IMR-90 (cell line): ENCODE measurements at regions not wholly inside any gene's neighbourhood (a gene's known extent, or its start where the extent isn't known, plus 50 kb on each side); places are given as distances from the start of the nearest gene placed in this dataset.

ENCODE experiments used
- ATAC-seq: fragments of 200-7000 bp; cut with Tn5 transposase; 2 replicates; pipeline ENCODE4 v1.9.1; 2020; ENCODE audit warnings: low read depth, mild to moderate bottlenecking, moderate library complexity
- BruUV-seq: library from RNA; stranded (reverse); fragments of 400-500 nt; replicated peaks from 2 replicates; lab custom pipeline; 2021; lab: Mats Ljungman, UMichigan
- CTCF ChIA-PET: fragments of 300-600 bp; formaldehyde crosslinking; extraction: SDS; loops from one replicate; lab custom pipeline; 2021; ENCODE audit warnings: antibody characterized with exemption; lab: Yijun Ruan, JAX
- POLR2A ChIA-PET: fragments of 300-600 bp; sonication (Branson Sonifier 250); formaldehyde crosslinking; loops from one replicate; lab custom pipeline; 2022; ENCODE audit warnings: antibody characterized with exemption; ENCODE audit not compliant: unreplicated experiment; lab: Charles Lee
- DNase-seq: peaks from one replicate; pipeline ENCODE4 v3.0.0; 2013
- H2AFZ ChIP-seq: replicated peaks from 2 replicates; pipeline ENCODE3; 2013; ENCODE audit warnings: low read length, mild to moderate bottlenecking; ENCODE audit not compliant: poor library complexity
- H2AK5ac ChIP-seq: 2 replicates; pipeline ENCODE4 v1.6.1; 2013; ENCODE audit warnings: low read depth, low read length, inconsistent platforms
- H2AK9ac ChIP-seq: replicated peaks from 2 replicates; pipeline ENCODE3; 2013; ENCODE audit warnings: mild to moderate bottlenecking, low read depth, low read length, moderate library complexity; ENCODE audit not compliant: poor library complexity
- H2BK120ac ChIP-seq: 2 replicates; pipeline ENCODE4 v1.6.1; 2013; ENCODE audit warnings: low read depth, low read length, inconsistent platforms
- H2BK15ac ChIP-seq: 3 replicates; pipeline ENCODE4 v1.6.1; 2013; ENCODE audit warnings: low read depth, low read length, inconsistent platforms
- H2BK20ac ChIP-seq: 2 replicates; pipeline ENCODE4 v1.6.1; 2013; ENCODE audit warnings: low read depth, mild to moderate bottlenecking, inconsistent platforms, low read length, moderate library complexity
- H2BK5ac ChIP-seq: 2 replicates; pipeline ENCODE4 v1.6.1; 2013; ENCODE audit warnings: mild to moderate bottlenecking, low read depth, low read length, inconsistent platforms; ENCODE audit not compliant: poor library complexity, severe bottlenecking
- H3K14ac ChIP-seq: replicated peaks from 2 replicates; pipeline ENCODE4 v1.6.1; 2013; ENCODE audit warnings: low read depth, low read length, inconsistent platforms
- H3K18ac ChIP-seq: 2 replicates; pipeline ENCODE4 v1.6.1; 2013; ENCODE audit warnings: low read depth, low read length, control low read depth
- H3K23ac ChIP-seq: 2 replicates; pipeline ENCODE4 v1.6.1; 2013; ENCODE audit warnings: low read depth, low read length, inconsistent platforms
- H3K27ac ChIP-seq: 2 replicates; pipeline ENCODE4 v1.5.1; 2013; ENCODE audit warnings: mild to moderate bottlenecking, control low read depth, low read length; ENCODE audit not compliant: insufficient read depth
- H3K27me3 ChIP-seq: 2 replicates; pipeline ENCODE4 v1.6.1; 2013; ENCODE audit warnings: low read length; ENCODE audit not compliant: control insufficient read depth, insufficient read depth
- H3K36me3 ChIP-seq: 2 replicates; pipeline ENCODE4 v1.6.1; 2013; ENCODE audit warnings: low read length, mixed read lengths; ENCODE audit not compliant: control insufficient read depth, insufficient read depth
- H3K4ac ChIP-seq: 2 replicates; pipeline ENCODE4 v1.6.1; 2013; ENCODE audit warnings: low read depth, low read length, inconsistent platforms
- H3K4me1 ChIP-seq: 2 replicates; pipeline ENCODE4 v1.6.1; 2013; ENCODE audit warnings: low read length, mixed read lengths; ENCODE audit not compliant: control insufficient read depth, insufficient read depth
- H3K4me2 ChIP-seq: 2 replicates; pipeline ENCODE4 v1.6.1; 2013; ENCODE audit warnings: low read depth, mild to moderate bottlenecking, control low read depth, low read length, moderate library complexity
- H3K4me3 ChIP-seq: 2 replicates; pipeline ENCODE4 v1.5.1; 2013; ENCODE audit warnings: low read depth, mild to moderate bottlenecking, control low read depth, low read length, moderate library complexity; ENCODE audit not compliant: insufficient read depth
- H3K56ac ChIP-seq: 2 replicates; pipeline ENCODE4 v1.6.1; 2013; ENCODE audit warnings: low read length, inconsistent platforms; ENCODE audit not compliant: insufficient read depth; ENCODE audit errors: extremely low read depth
- H3K79me1 ChIP-seq, 2 experiments: 2 replicates each; pipeline ENCODE4 v1.6.1; 2013; ENCODE audit warnings: low read length in 2 of 2, inconsistent platforms in 1 of 2, low read depth in 1 of 2
- H3K9ac ChIP-seq: 2 replicates; pipeline ENCODE4 v1.6.1; 2013; ENCODE audit warnings: low read depth, low read length, control low read depth
- H3K9me1 ChIP-seq: 2 replicates; pipeline ENCODE4 v1.6.1; 2013; ENCODE audit warnings: low read length, inconsistent platforms; ENCODE audit not compliant: insufficient read depth
- H3K9me3 ChIP-seq: 2 replicates; pipeline ENCODE4 v1.6.1; 2013; ENCODE audit warnings: low read length; ENCODE audit not compliant: control insufficient read depth, insufficient read depth
- H4K20me1 ChIP-seq: 2 replicates; pipeline ENCODE4 v1.6.1; 2013; ENCODE audit warnings: low read length, inconsistent platforms; ENCODE audit not compliant: insufficient read depth
- H4K5ac ChIP-seq: 2 replicates; pipeline ENCODE4 v1.6.1; 2013; ENCODE audit warnings: mild to moderate bottlenecking, low read depth, low read length, control low read depth
- H4K8ac ChIP-seq, 2 experiments: 2 replicates each; pipeline ENCODE4 v1.6.1; 2013; ENCODE audit warnings: low read depth in 2 of 2, low read length in 2 of 2, control low read depth in 1 of 2, inconsistent platforms in 1 of 2
- H4K91ac ChIP-seq: 2 replicates; pipeline ENCODE4 v1.6.1; 2013; ENCODE audit warnings: low read depth, low read length, inconsistent platforms; ENCODE audit not compliant: insufficient read depth
- BHLHE40 ChIP-seq: fragments of 150-350 bp; IDR thresholded peaks from 2 replicates; pipeline ENCODE4 v1.6.1; 2016; ENCODE audit warnings: mild to moderate bottlenecking, low read depth, low read length
- CEBPB ChIP-seq: IDR thresholded peaks from 2 replicates; pipeline ENCODE4 v1.6.1; 2012; ENCODE audit warnings: low read depth, low read length, improper control_type of control experiment
- CHD1 ChIP-seq: IDR thresholded peaks from 2 replicates; pipeline ENCODE4 v1.6.1; 2012; ENCODE audit warnings: low read depth, low read length, improper control_type of control experiment
- CTCF ChIP-seq: conservative IDR thresholded peaks from 2 replicates; pipeline ENCODE4 v1.5.1; 2012; ENCODE audit warnings: mild to moderate bottlenecking, low read depth, low read length, improper control_type of control experiment
- FOS ChIP-seq: fragments of 150-350 bp; IDR thresholded peaks from 2 replicates; pipeline ENCODE4 v1.6.1; 2016; ENCODE audit warnings: low read depth, low read length
- MAFK ChIP-seq: IDR thresholded peaks from 2 replicates; pipeline ENCODE4 v1.6.1; 2012; ENCODE audit warnings: low read depth, low read length, improper control_type of control experiment
- MAZ ChIP-seq: IDR thresholded peaks from 2 replicates; pipeline ENCODE4 v1.6.1; 2012; ENCODE audit warnings: low read depth, mild to moderate bottlenecking, low read length, improper control_type of control experiment, moderate library complexity, borderline replicate concordance
- MXI1 ChIP-seq: IDR thresholded peaks from 2 replicates; pipeline ENCODE4 v1.6.1; 2012; ENCODE audit warnings: low read depth, mild to moderate bottlenecking, low read length, moderate library complexity, borderline replicate concordance
- NFE2L2 ChIP-seq: fragments of 150-350 bp; IDR thresholded peaks from 2 replicates; pipeline ENCODE4 v1.6.1; 2016; ENCODE audit warnings: low read depth, mild to moderate bottlenecking, low read length
- POLR2A ChIP-seq: IDR thresholded peaks from 2 replicates; pipeline ENCODE4 v1.6.1; 2012; ENCODE audit warnings: mild to moderate bottlenecking, low read depth, low read length
- RAD21 ChIP-seq: IDR thresholded peaks from 2 replicates; pipeline ENCODE4 v1.6.1; 2012; ENCODE audit warnings: low read length, improper control_type of control experiment
- RCOR1 ChIP-seq: IDR thresholded peaks from 2 replicates; pipeline ENCODE4 v1.6.1; 2012; ENCODE audit warnings: mild to moderate bottlenecking, low read length, improper control_type of control experiment; ENCODE audit not compliant: insufficient replicate concordance
- RFX5 ChIP-seq: IDR thresholded peaks from 2 replicates; pipeline ENCODE4 v1.8.0; 2012; ENCODE audit warnings: low read depth, mild to moderate bottlenecking, low read length, moderate library complexity
- SMC3 ChIP-seq: fragments of 150-350 bp; IDR thresholded peaks from 2 replicates; pipeline ENCODE4 v1.6.1; 2016; ENCODE audit warnings: low read depth, mild to moderate bottlenecking, antibody characterized with exemption, low read length, moderate library complexity
- USF2 ChIP-seq: fragments of 150-350 bp; IDR thresholded peaks from 2 replicates; pipeline ENCODE4 v1.6.1; 2017; ENCODE audit warnings: mild to moderate bottlenecking, antibody characterized with exemption, low read length, low read depth
- WGBS, 2 experiments: methylation state at CpG; one replicate each; pipeline versions ENCODE4 v1.1.5 to v1.1.7; 2013; ENCODE audit warnings: missing lambda C conversion rate in 2 of 2; ENCODE audit not compliant: insufficient read length in 1 of 2; ENCODE audit errors: extremely low coverage in 2 of 2; 5-methylcytosine and 5-hydroxymethylcytosine counted together
- dilution Hi-C: fragments of 300-500 bp; cut with HindIII; formaldehyde crosslinking; loops from one replicate; pipeline ENCODE4 v1.14.3; 2018; ENCODE audit warnings: low sequenced_read_pairs; ENCODE audit not compliant: unreplicated experiment
- in situ Hi-C: fragments of 300-500 bp; cut with MboI; formaldehyde crosslinking; loops from 3 replicates; pipeline ENCODE4 v1.14.3; 2019; ENCODE audit warnings: low sequenced_read_pairs, inconsistent platforms, mixed read lengths
- intact Hi-C: fragments of 100-400 bp; cut with micrococcal nuclease; formaldehyde crosslinking; loops from 2 replicates; pipeline ENCODE4 v1.10.0; 2022
- TF ChIP-seq, protein P1 (sequence below): fragments of 150-350 bp; IDR thresholded peaks from 2 replicates; pipeline ENCODE4 v1.6.1; 2016; ENCODE audit warnings: low read depth, mild to moderate bottlenecking, low read length, moderate library complexity, borderline replicate concordance

DNA sequence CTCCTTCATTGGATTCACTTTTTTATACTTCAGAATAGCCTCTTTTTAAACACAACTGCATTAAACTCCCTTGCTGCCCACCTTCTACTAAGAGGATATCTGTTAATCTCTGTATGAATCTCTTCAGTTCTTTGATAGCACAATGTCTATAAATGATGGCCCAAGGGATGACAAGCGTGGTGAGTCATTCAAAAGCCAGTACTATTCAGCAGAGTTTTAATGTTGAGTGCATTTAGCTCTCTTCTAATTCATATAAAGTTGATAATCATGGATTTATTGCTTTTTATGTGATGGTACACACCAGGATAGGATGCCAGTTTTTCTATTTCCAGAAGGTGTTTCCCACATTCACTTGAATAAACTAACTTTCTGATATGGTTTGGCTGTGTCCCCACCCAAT, 57.4 kb upstream of the HECTD2 start:
- Histone ChIP-seq H3K27ac (no peak overlapping the region), H2BK5ac (no peak overlapping the region), H3K9me3 (no peaks in the 10 kb centered on the region), H2AFZ (no peak overlapping the region), H3K56ac (no peak overlapping the region), H3K36me3 (no peaks in the 10 kb centered on the region), H3K4me1 (peaks cover 15% of the 10 kb centered on the region), H4K20me1 (no peaks in the 10 kb centered on the region), H4K91ac (no peak overlapping the region), H2AK9ac (no peak overlapping the region), H3K18ac (no peak overlapping the region), H2AK5ac (no peak overlapping the region), H3K27me3 (no peaks in the 10 kb centered on the region; the same call in 1 of the 2 replicates), H3K9ac (no peak overlapping the region), H4K8ac (no peak overlapping the region), H3K9me1 (peaks cover 7% of the 10 kb centered on the region; the same call in 1 of the 2 replicates), H2BK20ac (no peak overlapping the region), H2BK120ac (no peak overlapping the region), H4K5ac (no peak overlapping the region), H3K23ac (no peak overlapping the region), H3K79me1 (no peaks in the 10 kb centered on the region), H3K4me2 (no peak overlapping the region), H3K4ac (no peak overlapping the region), H2BK15ac (no peak overlapping the region), H3K4me3 (no peak overlapping the region), H3K14ac (no peak overlapping the region)
- in situ Hi-C loops: no loop called here
- CTCF ChIA-PET: no interaction called here
- ATAC-seq (no peak), DNase-seq (peak; percentile 21)
- TF ChIP-seq CHD1: no peak
- TF ChIP-seq RCOR1: no peak
- no peak for TF ChIP-seq MAZ
- TF ChIP-seq SMC3: no peak
- no peak for TF ChIP-seq MAFK
- TF ChIP-seq RAD21: no peak
- no peak for TF ChIP-seq FOS
- TF ChIP-seq RFX5: no peak
- TF ChIP-seq, protein P1, sequence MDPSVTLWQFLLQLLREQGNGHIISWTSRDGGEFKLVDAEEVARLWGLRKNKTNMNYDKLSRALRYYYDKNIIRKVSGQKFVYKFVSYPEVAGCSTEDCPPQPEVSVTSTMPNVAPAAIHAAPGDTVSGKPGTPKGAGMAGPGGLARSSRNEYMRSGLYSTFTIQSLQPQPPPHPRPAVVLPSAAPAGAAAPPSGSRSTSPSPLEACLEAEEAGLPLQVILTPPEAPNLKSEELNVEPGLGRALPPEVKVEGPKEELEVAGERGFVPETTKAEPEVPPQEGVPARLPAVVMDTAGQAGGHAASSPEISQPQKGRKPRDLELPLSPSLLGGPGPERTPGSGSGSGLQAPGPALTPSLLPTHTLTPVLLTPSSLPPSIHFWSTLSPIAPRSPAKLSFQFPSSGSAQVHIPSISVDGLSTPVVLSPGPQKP: no peak
- TF ChIP-seq MXI1: no peak
- TF ChIP-seq BHLHE40: no peak
- no peak for TF ChIP-seq CTCF
- no peak for TF ChIP-seq POLR2A
- TF ChIP-seq NFE2L2: no peak
- TF ChIP-seq CEBPB: no peak
- no peak for TF ChIP-seq USF2
- no TSS peak for BruUV-seq
- dilution Hi-C loops: no loop called here
- intact Hi-C loops: no loop called here
- no CpG with 5 or more reads among the region's 1 CpG for WGBS, 2 experiments
- POLR2A ChIA-PET: no interaction called here
